T-helper 2 cell treated with Interferon-gamma antibody and Interleukin-4, amounts not matched to agents 100 ng/mL and 5 ng/mL, for 36 hours (primary cell): ENCODE measurements at regions not wholly inside any gene's neighbourhood (a gene's known extent, or its start where the extent isn't known, plus 50 kb on each side); places are given as distances from the start of the nearest gene placed in this dataset.
"Not testable (repeated sequence)": the region's sequence is repeated elsewhere in the genome, so short reads cannot be mapped to it uniquely, and the experiment has no call there.

ENCODE experiments used
- intact Hi-C: fragments of 100-400 bp; cut with micrococcal nuclease; formaldehyde crosslinking; loops from one replicate; pipeline ENCODE4 v1.15.1; 2023

- intact Hi-C loops: no loop called here
Measured at GRCh38 chr21:19048098-19048672, 644.6 kb upstream of the TMPRSS15 start.

GRCh38 chr21:19049567-19049966 lies 646.0 kb upstream of the TMPRSS15 start:
- intact Hi-C loops: no loop called here

GRCh38 chr21:19065164-19065563 lies 661.6 kb upstream of the TMPRSS15 start:
- intact Hi-C loops: no loop called here

DNA sequence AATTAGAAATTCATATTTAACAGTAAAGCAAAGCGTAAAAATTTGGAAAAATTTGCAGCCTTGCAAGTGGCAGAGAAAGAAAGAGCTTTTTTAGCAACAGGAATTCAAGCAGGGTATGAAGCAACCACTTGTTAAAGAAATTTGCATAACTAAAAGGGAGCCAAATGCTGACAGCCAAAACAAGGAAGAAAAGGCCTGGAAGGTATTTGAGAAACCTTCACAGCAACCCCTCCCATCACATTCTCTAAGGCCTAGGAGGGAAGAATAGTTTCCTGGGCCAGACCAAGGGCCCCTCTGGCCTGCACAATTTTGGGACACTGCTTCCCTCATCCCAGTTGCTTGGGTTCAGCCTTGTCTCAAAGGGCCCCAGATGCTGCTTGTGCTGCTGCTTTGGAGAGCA lies 672.4 kb upstream of the TMPRSS15 start:
- intact Hi-C loops: no loop called here

DNA sequence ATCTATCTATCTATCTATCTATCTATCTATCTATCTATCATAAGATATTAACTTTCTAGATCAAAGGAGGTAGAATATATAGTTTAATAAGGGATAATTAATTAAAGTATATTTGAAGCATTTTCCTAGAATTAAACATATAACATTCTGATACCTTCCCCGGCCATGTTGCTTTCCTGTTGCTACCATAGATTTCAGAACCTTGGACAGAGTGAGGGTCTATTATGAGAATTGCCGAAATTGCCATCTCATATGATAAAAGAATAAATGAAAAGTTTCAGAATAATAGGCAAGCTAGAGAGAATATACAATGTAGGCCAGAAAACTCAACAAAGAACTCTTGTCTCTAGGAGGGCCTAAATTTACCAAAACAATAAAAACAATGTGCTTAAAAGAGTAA lies 706.1 kb upstream of the TMPRSS15 start:
- intact Hi-C loops: no loop called here

DNA sequence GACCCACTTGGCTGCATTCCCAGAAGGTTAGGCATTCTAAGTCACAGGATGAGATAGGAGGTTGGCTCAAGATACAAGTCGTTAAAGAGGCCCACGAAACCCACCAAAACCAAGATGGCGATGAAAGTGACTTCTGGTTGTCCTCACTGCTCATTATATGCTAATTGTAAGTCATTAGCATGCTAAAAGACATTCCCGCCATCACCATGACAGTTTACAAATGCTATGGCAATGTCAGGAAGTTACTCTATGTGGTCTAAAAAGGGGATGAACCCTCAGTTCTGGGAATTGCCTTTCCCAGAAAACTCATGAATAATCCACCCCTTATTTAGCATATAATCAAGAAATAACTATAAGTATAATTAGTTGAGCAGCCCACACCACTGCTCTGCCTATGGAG lies 715.7 kb upstream of the TMPRSS15 start:
- intact Hi-C loops: not testable (repeated sequence)

GRCh38 chr21:19120591-19120990 lies 717.0 kb upstream of the TMPRSS15 start:
- intact Hi-C loops: no loop called here

- intact Hi-C loops: no loop called here
Measured at GRCh38 chr21:19122356-19122755, 718.8 kb upstream of the TMPRSS15 start.

DNA sequence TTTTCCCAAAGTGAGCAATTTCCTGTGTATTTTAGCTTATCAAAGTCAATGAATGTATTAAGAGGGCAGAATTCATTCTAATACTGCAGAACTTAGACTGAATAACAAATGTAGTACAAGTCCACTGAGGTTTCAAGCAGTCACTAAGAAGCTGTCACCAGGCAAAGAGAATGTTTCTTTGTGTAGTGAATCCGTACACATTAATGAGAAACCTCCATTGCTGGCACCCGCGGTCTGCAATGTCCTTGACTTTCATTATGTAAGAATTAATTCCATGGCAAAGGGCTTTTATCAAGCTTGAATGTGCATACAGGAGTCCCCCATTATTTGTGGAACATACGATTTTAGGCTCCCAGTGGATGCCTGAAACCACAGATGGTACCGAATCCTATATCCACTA lies 719.5 kb upstream of the TMPRSS15 start:
- intact Hi-C loops: no loop called here

- intact Hi-C loops: no loop called here
Measured at GRCh38 chr21:19123525-19123924, 719.9 kb upstream of the TMPRSS15 start.

DNA sequence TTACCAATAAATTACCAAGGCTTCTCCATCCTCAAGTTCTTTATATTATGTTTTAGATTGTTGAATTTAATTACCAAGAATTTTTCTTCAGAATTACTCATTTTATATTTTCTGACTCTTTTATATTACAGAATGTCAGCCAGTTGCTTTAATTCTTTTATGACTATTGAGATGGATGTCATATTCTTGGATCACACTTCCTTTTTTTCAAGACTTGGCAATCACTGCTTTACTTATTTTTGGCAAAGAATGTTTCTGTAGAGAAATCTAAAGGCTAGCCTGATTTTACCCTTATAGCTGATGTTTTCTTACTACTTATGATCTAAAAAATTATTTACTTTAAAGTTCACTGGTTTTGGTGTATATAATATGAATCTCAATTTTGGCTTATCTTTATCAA lies 721.1 kb upstream of the TMPRSS15 start:
- intact Hi-C loops: no loop called here

DNA sequence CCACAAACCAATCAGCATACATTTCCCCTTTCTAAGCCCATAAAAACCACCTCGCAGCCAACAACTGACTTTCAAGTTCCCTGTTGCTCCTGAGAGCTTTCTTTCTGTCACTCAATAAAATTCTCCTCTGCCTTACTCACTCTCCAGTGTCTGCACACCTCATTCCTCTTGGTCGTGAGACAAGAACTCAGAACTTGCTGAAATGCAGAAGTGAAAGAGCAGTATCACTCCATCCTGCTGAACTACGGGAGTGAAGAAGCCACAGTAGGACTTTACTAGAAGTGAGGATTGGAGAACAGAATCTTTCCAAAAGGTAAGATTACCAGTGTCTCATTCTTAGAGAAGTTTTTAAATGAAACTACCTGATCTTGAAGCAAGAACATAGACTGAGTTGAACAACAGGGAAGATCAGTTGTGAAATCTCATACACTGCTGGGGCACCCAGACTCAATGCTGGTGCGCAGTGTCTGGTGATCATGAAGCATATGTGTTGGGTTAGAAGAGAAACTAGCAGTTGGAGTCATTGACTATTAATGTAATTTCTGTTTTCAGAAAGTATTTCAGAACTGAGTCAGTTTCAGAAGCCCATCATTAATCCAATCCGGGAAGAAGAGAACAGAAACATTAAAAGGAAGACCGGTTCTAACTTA lies 726.9 kb upstream of the TMPRSS15 start:
- intact Hi-C loops: no loop called here

DNA sequence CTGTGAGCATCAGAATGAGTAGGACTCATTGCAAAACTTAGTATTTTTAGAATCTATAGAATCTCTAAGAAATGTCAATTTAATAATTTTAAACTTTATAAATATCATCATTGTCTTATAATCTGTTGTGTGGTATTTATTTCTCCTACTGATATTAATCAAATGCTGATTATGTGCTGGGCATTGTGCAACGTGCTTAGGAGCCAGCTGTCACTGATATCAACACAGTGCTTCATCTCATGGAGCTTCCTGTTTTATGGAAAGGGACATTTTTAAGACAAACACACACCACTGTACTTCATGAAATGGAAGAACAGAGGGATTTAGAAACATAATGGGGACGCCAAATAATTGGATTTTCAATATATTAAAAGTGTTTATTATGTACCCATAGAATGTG lies 737.9 kb upstream of the TMPRSS15 start:
- intact Hi-C loops: no loop called here

GRCh38 chr21:19145682-19146293 lies 742.2 kb upstream of the TMPRSS15 start:
- intact Hi-C loops: no loop called here

DNA sequence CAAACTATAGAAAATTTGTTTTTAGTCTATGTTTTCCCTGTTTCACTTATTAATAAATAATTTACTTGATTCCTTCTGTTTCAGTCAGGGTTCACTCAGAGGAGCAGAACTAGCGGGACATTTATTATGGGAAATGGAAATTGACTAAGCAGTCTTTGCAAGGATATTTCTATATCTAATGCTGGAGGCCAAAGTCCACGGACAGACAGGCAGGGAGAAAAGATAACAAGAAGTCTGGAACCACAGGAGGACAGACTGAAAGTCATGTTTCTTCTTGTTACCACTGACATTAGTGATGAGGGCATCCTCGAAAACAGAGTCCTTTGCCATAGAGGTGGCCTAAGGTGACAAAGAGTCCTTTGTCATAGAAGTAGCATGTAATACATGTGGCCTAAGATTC lies 744.5 kb upstream of the TMPRSS15 start:
- intact Hi-C loops: no loop called here

DNA sequence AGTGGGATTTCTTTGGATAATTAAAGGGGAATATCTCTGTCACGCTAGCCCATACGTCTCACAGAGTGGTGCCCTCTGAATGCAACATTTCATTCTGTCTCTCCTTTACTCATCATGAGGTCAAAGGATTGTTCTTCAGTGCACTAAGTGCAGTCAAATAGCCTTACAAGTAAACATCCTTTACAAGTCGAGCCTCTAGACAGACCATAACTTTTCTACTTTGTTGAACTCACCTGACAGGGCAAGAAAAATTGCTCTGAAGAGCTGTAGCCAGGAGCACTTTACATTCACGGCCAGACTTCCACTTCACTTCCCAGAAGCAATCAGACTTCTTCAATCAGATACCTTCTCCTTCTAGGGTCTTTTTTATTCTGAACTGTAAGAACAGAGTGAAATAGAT lies 768.0 kb upstream of the TMPRSS15 start:
- intact Hi-C loops: no loop called here

GRCh38 chr21:19181604-19182140 lies 778.1 kb upstream of the TMPRSS15 start:
- intact Hi-C loops: no loop called here

DNA sequence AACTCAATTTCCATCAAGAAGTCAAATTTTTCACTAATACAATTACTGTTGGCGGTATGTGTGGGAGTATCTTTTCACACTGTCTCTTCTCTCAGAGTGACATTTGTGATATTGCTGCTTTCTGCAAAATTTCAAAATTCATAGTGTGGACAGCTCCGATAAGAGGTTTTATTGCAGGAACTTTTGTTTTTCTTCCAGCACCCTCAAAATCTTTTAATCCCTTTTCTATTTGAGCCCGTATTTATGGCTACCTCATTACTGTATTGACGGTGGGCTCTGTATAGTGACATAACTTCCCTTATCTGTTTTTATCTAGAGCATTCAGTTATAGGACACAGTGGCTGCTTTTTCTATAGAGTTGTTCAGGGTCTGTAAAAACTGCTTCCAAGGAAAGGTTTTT lies 794.4 kb upstream of the TMPRSS15 start:
- intact Hi-C loops: no loop called here

DNA sequence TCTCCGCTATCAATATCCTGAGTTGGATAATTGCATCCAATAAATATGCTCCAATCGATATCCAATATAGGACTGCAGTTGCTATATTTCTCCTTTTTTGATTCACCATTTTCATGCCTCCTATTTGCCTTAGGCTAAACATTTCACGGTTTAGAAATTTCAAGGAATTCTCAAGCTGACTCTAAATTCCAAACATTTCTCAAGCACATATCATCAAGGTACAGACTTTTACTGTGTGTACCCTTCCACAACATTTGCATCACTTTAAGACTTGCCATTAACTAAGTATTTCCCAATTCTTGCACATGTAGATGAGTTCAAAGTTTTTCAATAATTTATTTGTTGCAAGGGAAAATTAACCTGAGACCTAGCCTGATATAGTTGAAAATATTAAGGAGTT lies 795.2 kb upstream of the TMPRSS15 start:
- intact Hi-C loops: no loop called here

DNA sequence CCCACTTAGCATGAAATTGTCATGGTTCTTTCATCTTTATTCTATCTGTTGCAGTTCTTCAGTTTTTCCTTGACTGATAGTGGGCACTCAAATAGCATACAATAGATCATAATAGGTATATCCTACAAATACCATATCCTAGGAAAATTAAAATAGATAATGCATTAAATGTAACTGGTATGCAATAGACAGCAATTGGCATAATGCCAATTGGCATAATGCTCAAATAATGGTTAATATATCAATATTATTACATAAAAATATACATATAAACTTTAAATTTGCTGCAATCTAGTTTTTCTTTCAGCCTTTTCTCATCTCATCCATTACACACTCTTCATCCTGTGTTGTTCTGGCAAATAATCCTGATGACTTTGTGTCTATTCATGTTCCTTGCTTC lies 814.6 kb upstream of the TMPRSS15 start:
- intact Hi-C loops: no loop called here

DNA sequence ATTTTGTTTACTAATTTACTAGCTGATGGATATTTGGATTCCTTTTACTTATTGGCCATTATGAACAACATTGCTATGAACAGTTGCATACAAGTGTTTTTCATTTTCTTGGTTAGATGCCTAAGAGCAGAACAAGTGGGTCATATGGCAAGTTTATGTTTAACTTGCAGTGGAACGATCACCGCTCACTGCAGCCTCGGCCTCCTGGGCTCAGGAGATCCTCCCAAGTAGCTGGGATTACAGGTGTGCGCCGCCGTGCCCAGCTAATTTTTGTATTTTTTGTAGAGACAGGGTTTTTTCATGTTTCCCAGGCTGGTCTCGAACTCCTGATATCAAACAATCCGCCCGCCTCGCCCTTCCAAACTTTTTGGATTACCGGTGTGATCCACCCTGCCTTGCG lies 820.5 kb upstream of the TMPRSS15 start:
- intact Hi-C loops: no loop called here

- intact Hi-C loops: no loop called here
Measured at GRCh38 chr21:19228226-19228625, 824.6 kb upstream of the TMPRSS15 start.

DNA sequence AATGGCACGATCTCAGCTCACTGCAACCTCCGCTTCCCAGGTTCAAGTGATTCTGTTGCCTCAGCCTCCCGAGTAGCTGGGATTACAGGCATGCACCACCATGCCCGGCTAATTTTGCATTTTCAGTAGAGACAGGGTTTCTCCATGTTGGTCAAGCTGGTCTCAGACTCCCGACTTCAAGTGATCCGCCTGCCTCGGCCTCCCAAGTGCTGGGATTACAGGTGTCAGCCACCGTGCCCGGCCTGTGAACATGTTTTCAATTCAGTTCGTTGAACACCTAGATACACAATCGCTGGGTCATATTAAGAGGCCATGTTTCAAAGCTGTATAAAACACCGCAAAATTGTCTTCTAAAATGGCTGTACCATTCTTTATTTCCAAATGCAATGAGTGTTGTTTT lies 830.3 kb upstream of the TMPRSS15 start:
- intact Hi-C loops: not testable (repeated sequence)
